GM19463 (cell line): ENCODE measurements at regions not wholly inside any gene's neighbourhood (a gene's known extent, or its start where the extent isn't known, plus 50 kb on each side); places are given as distances from the start of the nearest gene placed in this dataset.
"Not testable (repeated sequence)": the region's sequence is repeated elsewhere in the genome, so short reads cannot be mapped to it uniquely, and the experiment has no call there.

Source experiments
- ATAC-seq: cut with Tn5 transposase; IDR thresholded peaks from one replicate; pipeline ENCODE4 v1.9.1; 2021; ENCODE audit warnings: mild to moderate bottlenecking, moderate library complexity; ENCODE audit not compliant: unreplicated experiment

- no peak for ATAC-seq
These were observed 52.2 kb downstream of the CALML3 start for GRCh38 chr10:5576780-5577624.

- not testable (repeated sequence) for ATAC-seq
These were observed 55.3 kb downstream of the CALML3 start for GRCh38 chr10:5580038-5580428.

GRCh38 chr10:5581670-5582566, 57.2 kb downstream of the CALML3 start:
- ATAC-seq, result no peak

- ATAC-seq, result no peak
These were observed 58.0 kb downstream of the CALML3 start for GRCh38 chr10:5582736-5583135.

- peak; percentile 52 for ATAC-seq
These were observed 58.9 kb downstream of the CALML3 start for GRCh38 chr10:5583525-5584175.

GRCh38 chr10:5584895-5585516, 60.2 kb downstream of the CALML3 start:
- ATAC-seq, result peak; percentile 54

- no peak for ATAC-seq
These were observed 60.9 kb downstream of the CALML3 start for GRCh38 chr10:5585517-5586206.

GRCh38 chr10:5587151-5588079, 62.7 kb downstream of the CALML3 start:
- ATAC-seq, result no peak

GRCh38 chr10:5588080-5588453, 63.3 kb downstream of the CALML3 start:
- no peak for ATAC-seq

GRCh38 chr10:5588603-5589002, 63.8 kb downstream of the CALML3 start:
- no peak for ATAC-seq
